ENCODE measurements at regions not wholly inside any gene's neighbourhood (a gene's known extent, or its start where the extent isn't known, plus 50 kb on each side); places are given as distances from the start of the nearest gene placed in this dataset.

DNA sequence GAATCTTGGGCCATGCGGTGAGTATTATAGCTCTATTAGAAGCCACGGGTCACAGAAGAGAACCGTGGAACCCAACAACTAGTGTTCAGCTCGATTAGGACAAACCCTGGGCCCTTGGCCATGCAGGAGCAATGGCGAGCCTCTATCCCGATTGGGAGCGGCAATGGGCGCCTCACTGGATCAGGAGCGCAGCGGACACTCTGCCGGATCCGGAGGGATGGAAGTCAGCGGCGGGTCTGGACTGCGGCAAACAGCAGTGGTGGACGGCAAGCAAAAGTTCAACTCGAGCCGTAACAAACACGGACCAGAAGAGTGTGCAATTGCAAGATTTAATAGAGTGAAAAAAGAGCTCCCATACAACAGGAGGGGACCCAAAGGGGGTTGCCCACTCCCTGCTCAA is 1481.9 kb downstream of the PCDH9 start:
- no peaks in the 10 kb centered on the region for H3K4me1 ChIP-seq (ENCODE audit: insufficient read depth, low read length)
- ChIA-PET CTCF (ENCODE audit: low intra/inter-chr PET ratio, low total read pairs) (no interaction called here), POLR2A (no interaction called here)
- H3K9ac ChIP-seq (ENCODE audit: insufficient read depth, low read depth, low read length) = no peak overlapping the region
- WGBS (ENCODE audit: low lambda C conversion rate) = 49% methylated on average over 19 of the region's 19 CpGs
- ATAC-seq = no peak
- in situ Hi-C loops (cut with HindIII; ENCODE audit: extremely low pct_ligation_motif_present, low pct_unique_long_range_greater_than_20kb) = no loop called here
- TF ChIP-seq ZBTB7B (CRISPR knock-in tag; IDR thresholded peaks at IDR 0.05) = no peak
- TF ChIP-seq ETV5 (CRISPR knock-in tag; IDR thresholded peaks at IDR 0.05; ENCODE audit: borderline replicate concordance) = no peak
- TF ChIP-seq, protein P1, sequence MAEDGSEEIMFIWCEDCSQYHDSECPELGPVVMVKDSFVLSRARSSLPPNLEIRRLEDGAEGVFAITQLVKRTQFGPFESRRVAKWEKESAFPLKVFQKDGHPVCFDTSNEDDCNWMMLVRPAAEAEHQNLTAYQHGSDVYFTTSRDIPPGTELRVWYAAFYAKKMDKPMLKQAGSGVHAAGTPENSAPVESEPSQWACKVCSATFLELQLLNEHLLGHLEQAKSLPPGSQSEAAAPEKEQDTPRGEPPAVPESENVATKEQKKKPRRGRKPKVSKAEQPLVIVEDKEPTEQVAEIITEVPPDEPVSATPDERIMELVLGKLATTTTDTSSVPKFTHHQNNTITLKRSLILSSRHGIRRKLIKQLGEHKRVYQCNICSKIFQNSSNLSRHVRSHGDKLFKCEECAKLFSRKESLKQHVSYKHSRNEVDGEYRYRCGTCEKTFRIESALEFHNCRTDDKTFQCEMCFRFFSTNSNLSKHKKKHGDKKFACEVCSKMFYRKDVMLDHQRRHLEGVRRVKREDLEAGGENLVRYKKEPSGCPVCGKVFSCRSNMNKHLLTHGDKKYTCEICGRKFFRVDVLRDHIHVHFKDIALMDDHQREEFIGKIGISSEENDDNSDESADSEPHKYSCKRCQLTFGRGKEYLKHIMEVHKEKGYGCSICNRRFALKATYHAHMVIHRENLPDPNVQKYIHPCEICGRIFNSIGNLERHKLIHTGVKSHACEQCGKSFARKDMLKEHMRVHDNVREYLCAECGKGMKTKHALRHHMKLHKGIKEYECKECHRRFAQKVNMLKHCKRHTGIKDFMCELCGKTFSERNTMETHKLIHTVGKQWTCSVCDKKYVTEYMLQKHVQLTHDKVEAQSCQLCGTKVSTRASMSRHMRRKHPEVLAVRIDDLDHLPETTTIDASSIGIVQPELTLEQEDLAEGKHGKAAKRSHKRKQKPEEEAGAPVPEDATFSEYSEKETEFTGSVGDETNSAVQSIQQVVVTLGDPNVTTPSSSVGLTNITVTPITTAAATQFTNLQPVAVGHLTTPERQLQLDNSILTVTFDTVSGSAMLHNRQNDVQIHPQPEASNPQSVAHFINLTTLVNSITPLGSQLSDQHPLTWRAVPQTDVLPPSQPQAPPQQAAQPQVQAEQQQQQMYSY (CRISPR knock-in tag; IDR thresholded peaks at IDR 0.05) = no peak
- TF ChIP-seq EZH2 (conservative IDR thresholded peaks at IDR 0.05; ENCODE audit: low read depth, low read length) = no peak
- no peak for TF ChIP-seq RFX1 (IDR thresholded peaks at IDR 0.05)
- TF ChIP-seq POLR2AphosphoS5 (IDR thresholded peaks at IDR 0.05; ENCODE audit: low read depth, low read length) = no peak
- TF ChIP-seq KAT8 (CRISPR knock-in tag; IDR thresholded peaks at IDR 0.05) = no peak
- TF ChIP-seq, protein P2, sequence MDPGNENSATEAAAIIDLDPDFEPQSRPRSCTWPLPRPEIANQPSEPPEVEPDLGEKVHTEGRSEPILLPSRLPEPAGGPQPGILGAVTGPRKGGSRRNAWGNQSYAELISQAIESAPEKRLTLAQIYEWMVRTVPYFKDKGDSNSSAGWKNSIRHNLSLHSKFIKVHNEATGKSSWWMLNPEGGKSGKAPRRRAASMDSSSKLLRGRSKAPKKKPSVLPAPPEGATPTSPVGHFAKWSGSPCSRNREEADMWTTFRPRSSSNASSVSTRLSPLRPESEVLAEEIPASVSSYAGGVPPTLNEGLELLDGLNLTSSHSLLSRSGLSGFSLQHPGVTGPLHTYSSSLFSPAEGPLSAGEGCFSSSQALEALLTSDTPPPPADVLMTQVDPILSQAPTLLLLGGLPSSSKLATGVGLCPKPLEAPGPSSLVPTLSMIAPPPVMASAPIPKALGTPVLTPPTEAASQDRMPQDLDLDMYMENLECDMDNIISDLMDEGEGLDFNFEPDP (CRISPR knock-in tag; conservative IDR thresholded peaks at IDR 0.05) = no peak
- TF ChIP-seq ZNF674 (CRISPR knock-in tag; IDR thresholded peaks at IDR 0.05; ENCODE audit: low read depth) = no peak
- no peak overlapping the region for H3K4me2 ChIP-seq (ENCODE audit: low read depth, low read length)
- H3K79me2 ChIP-seq (ENCODE audit: insufficient read depth, low read length) = no peaks in the 10 kb centered on the region
- no peak overlapping the region for H2AFZ ChIP-seq (ENCODE audit: low read length)
- H3K36me3 ChIP-seq (replicated peaks in 1 of 2; ENCODE audit: control insufficient read depth in 1 of 2, insufficient read depth in 2 of 2, low read length in 2 of 2) = no peaks in the 10 kb centered on the region
- H3K27ac ChIP-seq (ENCODE audit: extremely low read length, insufficient read depth, low read length) = no peak overlapping the region
- no peak for FAIRE-seq
- H3K27me3 ChIP-seq (ENCODE audit: control insufficient read depth in 1 of 2, insufficient read depth in 2 of 2, low read length in 2 of 2) = no peaks in the 10 kb centered on the region
- DNase-seq (ENCODE audit: low spot score) = no peak
- no peaks in the 10 kb centered on the region for H4K20me1 ChIP-seq (ENCODE audit: insufficient read depth, low read length)
- H3K4me3 ChIP-seq (replicated peaks in 1 of 3; ENCODE audit: insufficient read depth in 1 of 3, low read depth in 2 of 3, low read length in 3 of 3) = no peak overlapping the region
- intact Hi-C loops (cut with micrococcal nuclease; ENCODE audit: unreplicated experiment) = no loop called here
- BruUV-seq (replicated peaks) = no TSS peak
- H3K9me3 ChIP-seq (ENCODE audit: low read length) = peaks cover 31% of the 10 kb centered on the region
